ENCODE measurements at regions not wholly inside any gene's neighbourhood (a gene's known extent, or its start where the extent isn't known, plus 50 kb on each side); places are given as distances from the start of the nearest gene placed in this dataset.

DNA sequence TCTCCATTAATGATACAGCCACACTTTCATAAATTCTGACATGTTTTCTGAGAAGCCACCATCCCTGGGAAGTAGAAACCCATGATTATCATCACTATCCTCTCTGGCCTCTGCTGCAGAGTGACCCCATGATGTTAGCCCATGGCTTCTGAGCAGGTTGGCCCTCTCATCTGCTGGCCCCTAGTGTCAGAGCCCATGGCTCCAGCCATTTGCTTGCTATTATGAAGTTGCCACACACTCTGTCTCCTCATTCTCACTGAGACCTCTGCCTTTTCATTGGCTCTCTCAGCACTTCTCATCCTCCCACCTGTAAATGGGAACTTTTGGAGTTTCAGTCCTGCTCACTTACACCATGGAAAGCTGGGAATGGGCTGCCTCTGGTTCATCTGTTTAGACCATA lies 192.7 kb downstream of the GASK1B start:
- H3K4me3 ChIP-seq, result no peak overlapping the region
- H3F3A ChIP-seq (replicated peaks; ENCODE audit: low read depth), result no peaks in the 10 kb centered on the region
- Mint-ChIP-seq H3K27ac (no peak overlapping the region), H3K4me3 (no peak overlapping the region), H3K27me3 (ENCODE audit: insufficient read depth, low read depth, poor library complexity) (peaks cover 2% of the 10 kb centered on the region), H3K4me1 (peaks cover 10% of the 10 kb centered on the region), H3K36me3 (ENCODE audit: low read depth) (no peaks in the 10 kb centered on the region), H3K9me3 (no peaks in the 10 kb centered on the region)
- ATAC-seq (no peak), DNase-seq (ENCODE audit: low spot score) (no peak)
- H3K9me2 ChIP-seq (ENCODE audit: insufficient read depth), result 0 out of 2 replicates have a peak, but pooled peaks cover 9% of the 10 kb centered on the region
- no peaks in the 10 kb centered on the region for H3K27me3 ChIP-seq (ENCODE audit: insufficient read depth)
- H4K20me1 ChIP-seq (replicated peaks; ENCODE audit: insufficient read depth), result no peaks in the 10 kb centered on the region
- TF ChIP-seq, protein P1, sequence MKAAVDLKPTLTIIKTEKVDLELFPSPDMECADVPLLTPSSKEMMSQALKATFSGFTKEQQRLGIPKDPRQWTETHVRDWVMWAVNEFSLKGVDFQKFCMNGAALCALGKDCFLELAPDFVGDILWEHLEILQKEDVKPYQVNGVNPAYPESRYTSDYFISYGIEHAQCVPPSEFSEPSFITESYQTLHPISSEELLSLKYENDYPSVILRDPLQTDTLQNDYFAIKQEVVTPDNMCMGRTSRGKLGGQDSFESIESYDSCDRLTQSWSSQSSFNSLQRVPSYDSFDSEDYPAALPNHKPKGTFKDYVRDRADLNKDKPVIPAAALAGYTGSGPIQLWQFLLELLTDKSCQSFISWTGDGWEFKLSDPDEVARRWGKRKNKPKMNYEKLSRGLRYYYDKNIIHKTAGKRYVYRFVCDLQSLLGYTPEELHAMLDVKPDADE (IDR thresholded peaks at IDR 0.05), result no peak
- peak in 1 of 2 experiments; percentile 22; a peak in 1 of 4 replicates for TF ChIP-seq CTCF (conservative IDR thresholded peaks at IDR 0.05; ENCODE audit: low read depth in 2 of 2)
- no peaks in the 10 kb centered on the region for H3K4me1 ChIP-seq (ENCODE audit: insufficient read depth)
- no peak overlapping the region for H2AFZ ChIP-seq
- no peak overlapping the region for H3K4me2 ChIP-seq
- H3K79me2 ChIP-seq (replicated peaks; ENCODE audit: insufficient read depth), result no peaks in the 10 kb centered on the region
- H3K36me3 ChIP-seq (ENCODE audit: insufficient read depth), result no peaks in the 10 kb centered on the region
- H3K27ac ChIP-seq (ENCODE audit: low read depth), result no peak overlapping the region

DNA sequence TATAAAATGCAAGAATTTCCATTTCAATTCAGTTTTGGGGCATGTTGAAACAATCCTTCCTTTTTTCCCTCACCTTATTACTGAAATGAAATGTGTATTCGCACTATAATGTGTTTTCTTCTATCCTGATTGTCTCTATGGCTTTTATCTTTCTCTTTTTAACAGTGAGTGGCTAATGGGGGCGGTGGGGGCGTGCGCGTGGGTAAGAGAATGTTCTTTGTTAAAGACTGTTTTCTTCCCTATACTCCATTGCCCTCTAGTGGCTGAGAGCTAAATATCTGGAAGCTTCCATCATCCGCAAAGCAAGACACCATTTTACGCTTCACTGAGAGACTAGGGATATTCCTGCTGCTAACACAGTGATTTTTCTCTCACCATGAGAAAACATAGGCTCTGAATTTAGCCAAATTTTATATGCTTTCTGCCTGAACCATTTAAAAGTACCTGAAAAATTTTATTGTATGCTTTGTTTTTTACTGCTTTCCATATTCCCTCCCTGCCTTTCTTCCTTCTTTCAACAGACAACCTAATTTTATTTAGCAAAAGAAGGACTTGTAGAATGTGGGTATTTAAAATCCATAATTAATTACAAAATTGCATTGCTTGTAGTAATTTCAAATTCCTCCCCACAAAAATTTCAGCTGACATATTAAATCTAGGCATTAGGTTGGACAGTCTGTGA lies 194.0 kb downstream of the GASK1B start:
- no peaks in the 10 kb centered on the region for H3K36me3 Mint-ChIP-seq (ENCODE audit: low read depth)
- H3K27me3 ChIP-seq (ENCODE audit: insufficient read depth), result no peaks in the 10 kb centered on the region
- no peaks in the 10 kb centered on the region for H3K36me3 ChIP-seq (ENCODE audit: insufficient read depth)
- no peaks in the 10 kb centered on the region for H3K4me1 ChIP-seq (ENCODE audit: insufficient read depth)
- no peaks in the 10 kb centered on the region for H3K9me3 Mint-ChIP-seq
- H3K9me2 ChIP-seq (ENCODE audit: insufficient read depth), result no peaks in the 10 kb centered on the region
- H3K4me1 Mint-ChIP-seq, result peaks cover 10% of the 10 kb centered on the region
- no peaks in the 10 kb centered on the region for H3K79me2 ChIP-seq (replicated peaks; ENCODE audit: insufficient read depth)
- H3K4me3 Mint-ChIP-seq, result 0 out of 3 replicates have a peak overlapping the region, but pooled peaks have one; percentile 10
- no peak overlapping the region for H3K4me2 ChIP-seq
- peak overlapping the region; percentile 69 for H3K27ac Mint-ChIP-seq
- no peak overlapping the region for H3K4me3 ChIP-seq
- H3K27ac ChIP-seq (ENCODE audit: low read depth), result no peak overlapping the region
- TF ChIP-seq CTCF (conservative IDR thresholded peaks at IDR 0.05; ENCODE audit: low read depth in 2 of 2) (peak; percentile 83 to 87), CREB1 (CRISPR knock-in tag; IDR thresholded peaks at IDR 0.05; ENCODE audit: low read depth) (no peak)
- DNase-seq (ENCODE audit: low spot score) (peak; percentile 90), ATAC-seq (peak; percentile 90)
- no peaks in the 10 kb centered on the region for H4K20me1 ChIP-seq (replicated peaks; ENCODE audit: insufficient read depth)
- peak overlapping the region; percentile 14; the same call in 1 of the 2 replicates for H2AFZ ChIP-seq
- no peaks in the 10 kb centered on the region for H3F3A ChIP-seq (replicated peaks; ENCODE audit: low read depth)
- H3K27me3 Mint-ChIP-seq (ENCODE audit: insufficient read depth, low read depth, poor library complexity), result peaks cover 2% of the 10 kb centered on the region
